Hepatocyte (in vitro differentiated cells): ENCODE measurements at regions not wholly inside any gene's neighbourhood (a gene's known extent, or its start where the extent isn't known, plus 50 kb on each side); places are given as distances from the start of the nearest gene placed in this dataset.

Experiments used
- CTCF ChIP-seq: fragments of 200-600 bp; sonication (generic); IDR thresholded peaks from 2 replicates; pipeline ENCODE4 v1.5.1; 2016; ENCODE audit warnings: antibody characterized with exemption, mild to moderate bottlenecking; ENCODE audit not compliant: poor library complexity
- EZH2 ChIP-seq: fragments of 200-600 bp; sonication (generic); IDR thresholded peaks from 2 replicates; pipeline ENCODE4 v1.6.1; 2016; ENCODE audit warnings: antibody characterized with exemption, mild to moderate bottlenecking, borderline replicate concordance
- EZH2phosphoT487 ChIP-seq: fragments of 200-600 bp; sonication (generic); IDR thresholded peaks from one replicate; pipeline ENCODE4 v1.6.1; 2018; ENCODE audit warnings: antibody characterized with exemption, mild to moderate bottlenecking, low read depth, moderate library complexity; ENCODE audit not compliant: unreplicated experiment, severe bottlenecking

DNA sequence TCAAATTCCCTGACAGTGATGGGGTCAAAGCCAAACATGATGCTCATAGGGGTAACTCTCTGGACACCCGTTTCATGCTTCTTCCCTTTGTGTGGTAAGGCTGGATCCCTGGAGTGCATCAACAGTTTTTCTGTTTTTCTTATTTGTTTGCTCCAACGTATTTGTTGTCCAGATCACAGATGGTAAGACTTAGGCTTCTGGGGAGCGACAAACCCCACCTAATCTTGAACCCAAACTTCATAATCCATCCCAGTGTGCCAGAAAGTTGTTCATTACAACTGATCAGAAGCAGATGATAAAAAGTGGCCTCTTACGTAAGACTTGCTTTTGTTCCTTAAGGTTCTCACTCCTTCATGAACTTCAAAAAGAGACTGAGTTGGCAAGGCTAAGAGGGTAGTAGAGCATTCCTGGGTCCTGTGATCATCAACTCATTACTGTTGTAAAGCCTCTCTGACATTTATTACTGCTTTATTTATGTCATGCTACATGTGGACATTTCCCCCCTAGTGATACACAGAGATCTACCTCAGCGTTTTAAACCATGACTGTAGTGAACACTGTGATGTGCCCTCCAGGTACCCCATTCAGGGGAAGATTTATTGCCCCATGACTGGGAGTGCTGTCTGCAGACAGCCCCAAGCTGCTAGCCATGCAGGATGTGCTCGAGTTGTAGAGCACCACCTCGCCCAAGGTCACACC lies 125.6 kb downstream of the CCDC71L start:
- TF ChIP-seq CTCF (no peak), EZH2phosphoT487 (no peak), EZH2 (no peak)
